ENCODE measurements at regions not wholly inside any gene's neighbourhood (a gene's known extent, or its start where the extent isn't known, plus 50 kb on each side); places are given as distances from the start of the nearest gene placed in this dataset.

GRCh38 chr18:55642191-55642590 lies 54.2 kb upstream of the TCF4 start:
- Histone ChIP-seq H3K4me1 (ENCODE audit: low read length) (no peaks in the 10 kb centered on the region), H3K9me3 (replicated peaks; ENCODE audit: insufficient read depth, low read length) (no peaks in the 10 kb centered on the region), H2AFZ (ENCODE audit: low read length) (no peak overlapping the region), H3F3A (ENCODE audit: insufficient read depth, low read length) (no peaks in the 10 kb centered on the region), H3K27ac (ENCODE audit: low read length) (no peak overlapping the region), H3K4me3 (ENCODE audit: low read length) (no peak overlapping the region), H3K4me2 (ENCODE audit: low read depth, low read length) (no peak overlapping the region), H3K79me2 (ENCODE audit: low read length) (no peaks in the 10 kb centered on the region), H3K9me2 (replicated peaks; ENCODE audit: insufficient read depth, low read length) (no peaks in the 10 kb centered on the region), H3K9ac (ENCODE audit: low read length) (no peak overlapping the region), H3K27me3 (replicated peaks; ENCODE audit: insufficient read depth, low read length) (no peaks in the 10 kb centered on the region), H3K36me3 (replicated peaks; ENCODE audit: insufficient read depth, low read length) (no peaks in the 10 kb centered on the region), H4K20me1 (ENCODE audit: insufficient read depth, low read length) (no peaks in the 10 kb centered on the region)
- TF ChIP-seq EZH2 (optimal IDR thresholded peaks at IDR 0.05; ENCODE audit: low read depth, low read length) (no peak), EZH2phosphoT487 (IDR thresholded peaks at IDR 0.05; ENCODE audit: low read length) (no peak), CTCF (IDR thresholded peaks at IDR 0.05; ENCODE audit: low read length) (no peak)
- no peak for DNase-seq

- Histone ChIP-seq H3K79me2 (ENCODE audit: low read length) (no peaks in the 10 kb centered on the region), H3K36me3 (replicated peaks; ENCODE audit: insufficient read depth, low read length) (no peaks in the 10 kb centered on the region), H3F3A (ENCODE audit: insufficient read depth, low read length) (no peaks in the 10 kb centered on the region), H3K27ac (ENCODE audit: low read length) (no peak overlapping the region), H3K9me3 (replicated peaks; ENCODE audit: insufficient read depth, low read length) (no peaks in the 10 kb centered on the region), H3K9ac (ENCODE audit: low read length) (no peak overlapping the region), H3K9me2 (replicated peaks; ENCODE audit: insufficient read depth, low read length) (no peaks in the 10 kb centered on the region), H3K4me1 (ENCODE audit: low read length) (no peaks in the 10 kb centered on the region), H3K4me2 (ENCODE audit: low read depth, low read length) (no peak overlapping the region), H4K20me1 (ENCODE audit: insufficient read depth, low read length) (no peaks in the 10 kb centered on the region), H3K27me3 (replicated peaks; ENCODE audit: insufficient read depth, low read length) (no peaks in the 10 kb centered on the region), H2AFZ (ENCODE audit: low read length) (no peak overlapping the region), H3K4me3 (ENCODE audit: low read length) (no peak overlapping the region)
- TF ChIP-seq EZH2 (optimal IDR thresholded peaks at IDR 0.05; ENCODE audit: low read depth, low read length) (no peak), CTCF (IDR thresholded peaks at IDR 0.05; ENCODE audit: low read length) (no peak), EZH2phosphoT487 (IDR thresholded peaks at IDR 0.05; ENCODE audit: low read length) (no peak)
- DNase-seq: no peak
These were observed 53.5 kb upstream of the TCF4 start for GRCh38 chr18:55641486-55641885.

Measured in MM.1S (cell line).